ENCODE measurements at regions not wholly inside any gene's neighbourhood (a gene's known extent, or its start where the extent isn't known, plus 50 kb on each side); places are given as distances from the start of the nearest gene placed in this dataset.

DNA sequence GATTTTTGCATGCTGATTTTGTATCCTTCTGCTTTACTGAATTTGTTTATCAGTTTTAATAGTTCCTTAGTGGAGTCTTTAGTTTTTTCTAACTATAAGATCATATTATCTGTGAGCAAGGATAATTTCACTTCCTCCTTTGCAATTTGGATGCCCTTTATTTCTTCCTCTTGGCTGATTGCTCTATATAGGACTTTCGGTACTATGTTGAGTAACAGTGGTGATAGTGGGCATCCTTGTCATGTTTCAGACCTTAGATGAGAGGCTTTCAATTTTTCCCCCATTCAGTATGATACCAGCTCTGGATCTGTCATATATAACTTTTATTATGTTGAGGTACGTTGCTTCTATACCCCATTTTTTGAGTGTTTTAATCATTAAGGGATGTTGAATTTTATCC lies 224.5 kb upstream of the CNTNAP4 start:
- WGBS, 2 donors (ENCODE audit: low coverage in 1 of 2) = 77 to 79% methylated on average over 2 of the region's 2 CpGs
- Histone ChIP-seq H3K36me3 (no peaks in the 10 kb centered on the region), H3K4me1 (no peaks in the 10 kb centered on the region), H3K27ac (no peak overlapping the region), H3K9me3 (peaks cover 0 to 4% of the 10 kb centered on the region in 2 donors), H3K27me3 (no peaks in the 10 kb centered on the region), H3K4me3 (no peak overlapping the region)
- DNase-seq = no peak
- TF ChIP-seq EP300 (IDR thresholded peaks at IDR 0.05; ENCODE audit: low read depth) (no peak), POLR2A (IDR thresholded peaks at IDR 0.05) (no peak)
- TF ChIP-seq, protein P1, sequence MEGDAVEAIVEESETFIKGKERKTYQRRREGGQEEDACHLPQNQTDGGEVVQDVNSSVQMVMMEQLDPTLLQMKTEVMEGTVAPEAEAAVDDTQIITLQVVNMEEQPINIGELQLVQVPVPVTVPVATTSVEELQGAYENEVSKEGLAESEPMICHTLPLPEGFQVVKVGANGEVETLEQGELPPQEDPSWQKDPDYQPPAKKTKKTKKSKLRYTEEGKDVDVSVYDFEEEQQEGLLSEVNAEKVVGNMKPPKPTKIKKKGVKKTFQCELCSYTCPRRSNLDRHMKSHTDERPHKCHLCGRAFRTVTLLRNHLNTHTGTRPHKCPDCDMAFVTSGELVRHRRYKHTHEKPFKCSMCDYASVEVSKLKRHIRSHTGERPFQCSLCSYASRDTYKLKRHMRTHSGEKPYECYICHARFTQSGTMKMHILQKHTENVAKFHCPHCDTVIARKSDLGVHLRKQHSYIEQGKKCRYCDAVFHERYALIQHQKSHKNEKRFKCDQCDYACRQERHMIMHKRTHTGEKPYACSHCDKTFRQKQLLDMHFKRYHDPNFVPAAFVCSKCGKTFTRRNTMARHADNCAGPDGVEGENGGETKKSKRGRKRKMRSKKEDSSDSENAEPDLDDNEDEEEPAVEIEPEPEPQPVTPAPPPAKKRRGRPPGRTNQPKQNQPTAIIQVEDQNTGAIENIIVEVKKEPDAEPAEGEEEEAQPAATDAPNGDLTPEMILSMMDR (IDR thresholded peaks at IDR 0.05) = no peak
- in situ Hi-C loops (cut with MboI; ENCODE audit: low pct_ligation_motif_present in 1 of 4, low pct_unique_long_range_greater_than_20kb in 1 of 4, low sequenced_read_pairs in 3 of 4) (no loop called here), intact Hi-C loops (cut with DNase I; ENCODE audit: low total_unique reads) (no loop called here)

DNA sequence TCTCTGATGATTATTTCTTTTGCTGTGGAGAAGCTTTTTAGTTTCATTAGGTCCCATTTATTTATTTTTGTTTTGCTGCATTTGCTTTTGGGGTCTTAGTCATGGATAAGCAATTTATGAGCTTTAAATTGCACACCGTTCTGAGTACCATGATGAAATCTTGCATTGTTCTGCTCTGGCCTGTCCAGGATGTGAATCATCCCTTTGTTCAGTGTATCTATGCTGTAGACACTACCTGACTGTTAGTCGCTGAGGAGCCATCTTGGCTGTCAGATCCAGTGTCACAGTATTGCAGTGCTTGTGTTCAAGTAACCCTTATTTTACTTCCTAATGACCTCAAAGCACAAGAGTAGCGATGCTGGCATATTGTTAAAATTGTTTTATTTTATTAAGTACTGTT lies 218.0 kb upstream of the CNTNAP4 start:
- no peaks in the 10 kb centered on the region for H3K36me3 ChIP-seq
- no peak for DNase-seq
- no peak overlapping the region for H3K4me3 ChIP-seq
- no peaks in the 10 kb centered on the region for H3K9me3 ChIP-seq
- intact Hi-C loops (cut with DNase I; ENCODE audit: low total_unique reads) (no loop called here), in situ Hi-C loops (cut with MboI; ENCODE audit: low pct_ligation_motif_present in 1 of 4, low pct_unique_long_range_greater_than_20kb in 1 of 4, low sequenced_read_pairs in 3 of 4) (no loop called here)
- 55 to 68% methylated on average over 3 of the region's 3 CpGs for whole genome bisulfite sequencing, 2 donors (ENCODE audit: low coverage in 1 of 2)
- no peak overlapping the region for H3K27ac ChIP-seq
- H3K27me3 ChIP-seq = no peaks in the 10 kb centered on the region
- no peaks in the 10 kb centered on the region for H3K4me1 ChIP-seq
- TF ChIP-seq, protein P1 (IDR thresholded peaks at IDR 0.05) = no peak
- TF ChIP-seq EP300 (IDR thresholded peaks at IDR 0.05; ENCODE audit: low read depth) (no peak), POLR2A (IDR thresholded peaks at IDR 0.05) (no peak), POLR2AphosphoS5 (IDR thresholded peaks at IDR 0.05) (no peak)

DNA sequence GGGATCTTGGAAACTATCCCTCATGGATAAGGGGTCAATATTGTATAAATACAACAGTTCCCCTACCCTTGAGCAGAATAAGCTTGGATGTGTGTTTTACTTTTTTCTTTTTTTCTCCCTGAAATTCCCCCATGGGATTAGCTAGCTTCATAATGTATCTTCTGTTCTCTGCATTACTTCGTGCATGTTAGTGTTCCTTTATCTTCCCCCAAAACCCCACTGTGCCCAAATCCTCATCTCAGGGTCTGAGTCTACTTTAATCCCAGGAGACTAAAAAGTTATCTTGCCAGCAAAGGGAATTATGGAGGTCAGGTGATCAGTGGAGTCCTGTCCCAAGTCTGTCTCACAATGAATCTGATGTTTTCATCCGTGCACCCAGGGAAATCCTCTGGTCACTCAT lies 217.5 kb upstream of the CNTNAP4 start:
- intact Hi-C loops (cut with DNase I; ENCODE audit: low total_unique reads) (no loop called here), in situ Hi-C loops (cut with MboI; ENCODE audit: low pct_ligation_motif_present in 1 of 4, low pct_unique_long_range_greater_than_20kb in 1 of 4, low sequenced_read_pairs in 3 of 4) (no loop called here)
- H3K27me3 ChIP-seq = no peaks in the 10 kb centered on the region
- no peak for TF ChIP-seq POLR2AphosphoS5 (IDR thresholded peaks at IDR 0.05)
- TF ChIP-seq, protein P1 (IDR thresholded peaks at IDR 0.05) = no peak
- no peak for DNase-seq
- H3K4me1 ChIP-seq = no peaks in the 10 kb centered on the region
- no peaks in the 10 kb centered on the region for H3K36me3 ChIP-seq
- no peak overlapping the region for H3K4me3 ChIP-seq
- no peaks in the 10 kb centered on the region for H3K9me3 ChIP-seq
- no peak overlapping the region for H3K27ac ChIP-seq
- WGBS, 2 donors (ENCODE audit: low coverage in 1 of 2) = 75 to 91% methylated on average over 1 to 2 of the region's 2 CpGs

DNA sequence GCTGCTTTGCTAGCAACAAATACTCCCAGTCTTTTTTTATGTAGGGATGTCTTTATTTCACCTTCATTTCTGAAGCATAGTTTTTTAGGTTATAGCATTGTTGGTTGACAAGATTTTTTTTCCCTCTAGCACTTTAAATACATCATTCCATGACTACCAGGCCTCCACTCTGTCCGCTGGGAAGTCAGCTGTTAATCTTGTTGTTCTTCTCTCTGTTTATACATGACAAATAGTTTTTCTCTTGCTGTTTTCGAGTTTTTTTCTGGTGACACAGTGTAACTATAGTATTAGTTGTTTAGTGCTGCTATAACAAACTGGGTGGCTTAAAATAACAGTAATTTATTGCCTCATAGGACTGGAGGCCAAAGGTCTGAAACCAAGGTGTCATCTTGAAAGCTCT lies 205.5 kb upstream of the CNTNAP4 start:
- H3K27me3 ChIP-seq = no peaks in the 10 kb centered on the region
- H3K27ac ChIP-seq = no peak overlapping the region
- intact Hi-C loops (cut with DNase I; ENCODE audit: low total_unique reads) (no loop called here), in situ Hi-C loops (cut with MboI; ENCODE audit: low pct_ligation_motif_present in 1 of 4, low pct_unique_long_range_greater_than_20kb in 1 of 4, low sequenced_read_pairs in 3 of 4) (no loop called here)
- no peaks in the 10 kb centered on the region for H3K36me3 ChIP-seq
- 75 to 83% methylated on average over 2 of the region's 2 CpGs for WGBS, 2 donors (ENCODE audit: low coverage in 1 of 2)
- no peak for TF ChIP-seq EP300 (IDR thresholded peaks at IDR 0.05; ENCODE audit: low read depth)
- TF ChIP-seq, protein P1 (IDR thresholded peaks at IDR 0.05) = no peak
- TF ChIP-seq POLR2A (IDR thresholded peaks at IDR 0.05) = no peak
- no peak for TF ChIP-seq POLR2AphosphoS5 (IDR thresholded peaks at IDR 0.05)
- H3K9me3 ChIP-seq = no peaks in the 10 kb centered on the region
- H3K4me3 ChIP-seq = no peak overlapping the region
- H3K4me1 ChIP-seq = no peaks in the 10 kb centered on the region
- DNase-seq = no peak
